ELR (cell line): ENCODE measurements at regions not wholly inside any gene's neighbourhood (a gene's known extent, or its start where the extent isn't known, plus 50 kb on each side); places are given as distances from the start of the nearest gene placed in this dataset.

Experiments used
- DNase-seq: peaks from one replicate; pipeline ENCODE4 v3.0.0-alpha.2; 2015; ENCODE audit warnings: low read depth

- peak; percentile 3 for DNase-seq
Measured at GRCh38 chr13:61768175-61768574, 352.5 kb upstream of the PCDH20 start.

- no peak for DNase-seq
Measured at GRCh38 chr13:61766667-61767058, 351.0 kb upstream of the PCDH20 start.

GRCh38 chr13:61765940-61766666 lies 350.5 kb upstream of the PCDH20 start:
- DNase-seq = no peak

- DNase-seq = no peak
Measured at GRCh38 chr13:61765181-61765742, 349.6 kb upstream of the PCDH20 start.

GRCh38 chr13:61761690-61762089 lies 346.0 kb upstream of the PCDH20 start:
- DNase-seq = no peak

- DNase-seq = no peak
Measured at GRCh38 chr13:61760102-61760501, 344.5 kb upstream of the PCDH20 start.

GRCh38 chr13:61756031-61756430 lies 340.4 kb upstream of the PCDH20 start:
- no peak for DNase-seq

- no peak for DNase-seq
Measured at GRCh38 chr13:61751039-61751438, 335.4 kb upstream of the PCDH20 start.

- no peak for DNase-seq
Measured at GRCh38 chr13:61738236-61738750, 322.6 kb upstream of the PCDH20 start.

GRCh38 chr13:61734683-61735082 lies 319.0 kb upstream of the PCDH20 start:
- DNase-seq = no peak

- peak; percentile 0 for DNase-seq
Measured at GRCh38 chr13:61728471-61728870, 312.8 kb upstream of the PCDH20 start.

GRCh38 chr13:61727767-61728166 lies 312.1 kb upstream of the PCDH20 start:
- peak; percentile 3 for DNase-seq

- no peak for DNase-seq
Measured at GRCh38 chr13:61725806-61726205, 310.2 kb upstream of the PCDH20 start.

GRCh38 chr13:61722119-61722518 lies 306.5 kb upstream of the PCDH20 start:
- no peak for DNase-seq

GRCh38 chr13:61712621-61713020 lies 297.0 kb upstream of the PCDH20 start:
- DNase-seq = no peak

- DNase-seq = no peak
Measured at GRCh38 chr13:61709258-61709657, 293.6 kb upstream of the PCDH20 start.

- no peak for DNase-seq
Measured at GRCh38 chr13:61706899-61707298, 291.2 kb upstream of the PCDH20 start.

- DNase-seq = no peak
Measured at GRCh38 chr13:61700620-61701019, 285.0 kb upstream of the PCDH20 start.

- no peak for DNase-seq
Measured at GRCh38 chr13:61700181-61700580, 284.5 kb upstream of the PCDH20 start.

GRCh38 chr13:61696676-61697075 lies 281.0 kb upstream of the PCDH20 start:
- DNase-seq = no peak

GRCh38 chr13:61695147-61695546 lies 279.5 kb upstream of the PCDH20 start:
- DNase-seq = peak; percentile 6

GRCh38 chr13:61692691-61693090 lies 277.0 kb upstream of the PCDH20 start:
- no peak for DNase-seq

- DNase-seq = peak; percentile 2
Measured at GRCh38 chr13:61685682-61686012, 270.0 kb upstream of the PCDH20 start.
